CD8-positive, alpha-beta memory T cell (primary cell): ENCODE measurements at regions not wholly inside any gene's neighbourhood (a gene's known extent, or its start where the extent isn't known, plus 50 kb on each side); places are given as distances from the start of the nearest gene placed in this dataset.
"Not testable (repeated sequence)": the region's sequence is repeated elsewhere in the genome, so short reads cannot be mapped to it uniquely, and the experiment has no call there.

Experiments used
- CTCF ChIA-PET: fragments of 350-600 bp; sonication (Branson Sonifier 250); formaldehyde crosslinking; loops from one replicate; lab custom pipeline; 2021; ENCODE audit warnings: antibody characterized with exemption; lab: Charles Lee
- POLR2A ChIA-PET: fragments of 350-600 bp; sonication (Branson Sonifier 250); formaldehyde crosslinking; loops from one replicate; lab custom pipeline; 2021; ENCODE audit warnings: antibody characterized with exemption; lab: Charles Lee
- DNase-seq, 5 donors: peaks; one replicate each; pipeline versions ENCODE4 v3.0.0 to v3.0.0-alpha.2; 2020 to 2022; ENCODE audit warnings: mixed read lengths in 1 of 5
- H3K27ac ChIP-seq: one replicate; pipeline ENCODE4 v1.7.0; 2013; ENCODE audit warnings: low read depth, mild to moderate bottlenecking, low read length, moderate library complexity
- H3K27me3 ChIP-seq: 2 replicates; pipeline ENCODE4 v1.7.0; 2013; ENCODE audit warnings: low read length, mild to moderate bottlenecking; ENCODE audit not compliant: insufficient read depth, poor library complexity, severe bottlenecking
- H3K36me3 ChIP-seq: 2 replicates; pipeline ENCODE4 v1.7.0; 2013; ENCODE audit warnings: mild to moderate bottlenecking, low read length, moderate library complexity; ENCODE audit not compliant: insufficient read depth
- H3K4me1 ChIP-seq: 2 replicates; pipeline ENCODE4 v1.7.0; 2013; ENCODE audit warnings: mild to moderate bottlenecking, low read length, moderate library complexity; ENCODE audit not compliant: insufficient read depth
- H3K4me3 ChIP-seq: 2 replicates; pipeline ENCODE4 v1.7.0; 2013; ENCODE audit warnings: mild to moderate bottlenecking, low read length
- H3K9me3 ChIP-seq: 2 replicates; pipeline ENCODE4 v1.7.0; 2013; ENCODE audit warnings: mild to moderate bottlenecking, low read length
- H3K27ac Mint-ChIP-seq, 8 donors: one replicate each; pipeline ENCODE4 v1.8.0; 2020 to 2021; ENCODE audit warnings: mixed read lengths in 8 of 8, mild to moderate bottlenecking in 6 of 8, inconsistent platforms in 3 of 8, moderate library complexity in 3 of 8
- H3K27me3 Mint-ChIP-seq, 2 donors: one replicate each; pipeline ENCODE4 v1.8.0; 2020 to 2021; ENCODE audit warnings: mixed read lengths in 2 of 2, mild to moderate bottlenecking in 1 of 2, moderate library complexity in 1 of 2
- H3K36me3 Mint-ChIP-seq, 3 donors: one replicate each; pipeline ENCODE4 v1.8.0; 2020 to 2021; ENCODE audit warnings: mixed read lengths in 3 of 3, inconsistent platforms in 1 of 3, mild to moderate bottlenecking in 1 of 3
- H3K4me1 Mint-ChIP-seq, 3 donors: one replicate each; pipeline ENCODE4 v1.8.0; 2020 to 2021; ENCODE audit warnings: mixed read lengths in 3 of 3, inconsistent platforms in 1 of 3, mild to moderate bottlenecking in 1 of 3
- H3K4me3 Mint-ChIP-seq, 7 donors: one replicate each; pipeline ENCODE4 v1.8.0; 2020 to 2021; ENCODE audit warnings: mixed read lengths in 7 of 7, mild to moderate bottlenecking in 6 of 7, moderate library complexity in 4 of 7, inconsistent platforms in 2 of 7
- H3K9me3 Mint-ChIP-seq, 5 donors: one replicate each; pipeline ENCODE4 v1.8.0; 2020 to 2022; ENCODE audit warnings: mixed read lengths in 5 of 5, mild to moderate bottlenecking in 3 of 5, moderate library complexity in 2 of 5, inconsistent platforms in 1 of 5

GRCh38 chr3:178947738-178948137 is 123.9 kb downstream of the ZMAT3 start:
- Mint-ChIP-seq H3K27ac (no peak overlapping the region), H3K27me3 (peaks cover 0 to 1% of the 10 kb centered on the region in 2 donors), H3K36me3 (peaks cover 0 to 16% (median 0%) of the 10 kb centered on the region in 3 donors), H3K4me3 (no peak overlapping the region), H3K4me1 (no peaks in the 10 kb centered on the region), H3K9me3 (peaks cover 9 to 45% (median 15%) of the 10 kb centered on the region in 5 donors)
- Histone ChIP-seq H3K9me3 (no peaks in the 10 kb centered on the region), H3K27ac (no peak overlapping the region), H3K36me3 (no peaks in the 10 kb centered on the region), H3K27me3 (no peaks in the 10 kb centered on the region), H3K4me3 (no peak overlapping the region), H3K4me1 (no peaks in the 10 kb centered on the region)
- no peak for DNase-seq
- ChIA-PET POLR2A (no interaction called here), CTCF (no interaction called here)

DNA sequence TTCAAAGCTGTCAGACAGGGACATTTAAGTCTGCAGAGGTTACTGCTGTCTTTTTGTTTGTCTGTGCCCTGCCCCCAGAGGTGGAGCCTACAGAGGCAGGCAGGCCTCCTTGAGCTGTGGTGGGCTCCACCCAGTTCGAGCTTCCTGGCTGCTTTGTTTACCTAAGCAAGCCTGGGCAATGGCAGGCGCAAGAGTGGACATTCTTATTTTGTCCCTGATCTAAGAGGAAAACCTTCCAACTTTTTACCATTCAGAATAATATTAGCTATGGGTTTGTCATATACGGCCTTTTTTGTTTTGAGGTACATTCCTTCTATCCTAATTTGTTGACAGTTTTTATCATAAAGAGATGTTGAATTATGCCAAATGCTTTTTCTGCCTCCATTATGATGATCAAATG is 129.3 kb downstream of the ZMAT3 start:
- peaks cover 0 to 10% (median 0%) of the 10 kb centered on the region in 3 donors for H3K36me3 Mint-ChIP-seq
- H3K27ac ChIP-seq, POLR2A ChIA-PET, H3K4me3 Mint-ChIP-seq, H3K27me3 Mint-ChIP-seq, H3K4me1 ChIP-seq, H3K4me3 ChIP-seq, H3K36me3 ChIP-seq, H3K4me1 Mint-ChIP-seq, H3K27me3 ChIP-seq, CTCF ChIA-PET, DNase-seq, H3K9me3 ChIP-seq: not testable (repeated sequence)
- H3K9me3 Mint-ChIP-seq, result peaks cover 9 to 45% (median 21%) of the 10 kb centered on the region in 5 donors
- H3K27ac Mint-ChIP-seq, result peak overlapping the region in 1 of 8 donors; percentile 16

GRCh38 chr3:178930116-178930515 is 141.5 kb downstream of the ZMAT3 start:
- H3K9me3 ChIP-seq, result peaks cover 7% of the 10 kb centered on the region
- no peaks in the 10 kb centered on the region for H3K4me1 ChIP-seq
- H3K4me3 Mint-ChIP-seq, result no peak overlapping the region
- ChIA-PET CTCF (no interaction called here), POLR2A (no interaction called here)
- no peaks in the 10 kb centered on the region for H3K36me3 ChIP-seq
- H3K4me3 ChIP-seq, result no peak overlapping the region
- no peaks in the 10 kb centered on the region for H3K27me3 ChIP-seq
- H3K27ac ChIP-seq, result no peak overlapping the region
- DNase-seq, result no peak
- H3K36me3 Mint-ChIP-seq, result no peaks in the 10 kb centered on the region
- H3K27ac Mint-ChIP-seq, result no peak overlapping the region
- peaks cover 41 to 68% (median 57%) of the 10 kb centered on the region in 5 donors for H3K9me3 Mint-ChIP-seq
- no peaks in the 10 kb centered on the region for H3K4me1 Mint-ChIP-seq
- peaks cover 0 to under 1% of the 10 kb centered on the region in 2 donors for H3K27me3 Mint-ChIP-seq

- Histone ChIP-seq H3K4me3 (no peak overlapping the region), H3K4me1 (no peaks in the 10 kb centered on the region), H3K9me3 (no peaks in the 10 kb centered on the region), H3K27me3 (no peaks in the 10 kb centered on the region), H3K36me3 (no peaks in the 10 kb centered on the region), H3K27ac (no peak overlapping the region)
- H3K27ac Mint-ChIP-seq, result no peak overlapping the region
- H3K27me3 Mint-ChIP-seq, result peaks cover 1 to 9% of the 10 kb centered on the region in 2 donors
- ChIA-PET POLR2A (no interaction called here), CTCF (no interaction called here)
- peaks cover 17 to 41% (median 34%) of the 10 kb centered on the region in 5 donors for H3K9me3 Mint-ChIP-seq
- peaks cover 0 to 3% (median 0%) of the 10 kb centered on the region in 3 donors for H3K36me3 Mint-ChIP-seq
- no peaks in the 10 kb centered on the region for H3K4me1 Mint-ChIP-seq
- no peak overlapping the region for H3K4me3 Mint-ChIP-seq
- DNase-seq, result no peak
Measured at GRCh38 chr3:178916223-178916622, 155.4 kb downstream of the ZMAT3 start.

GRCh38 chr3:178915365-178915764 is 156.2 kb downstream of the ZMAT3 start:
- DNase-seq, result no peak
- Mint-ChIP-seq H3K27me3 (peaks cover 1 to 9% of the 10 kb centered on the region in 2 donors), H3K4me3 (no peak overlapping the region), H3K36me3 (peaks cover 0 to 3% (median 0%) of the 10 kb centered on the region in 3 donors), H3K27ac (no peak overlapping the region), H3K9me3 (peaks cover 17 to 41% (median 35%) of the 10 kb centered on the region in 5 donors), H3K4me1 (no peaks in the 10 kb centered on the region)
- H3K4me3 ChIP-seq, result no peak overlapping the region
- no peaks in the 10 kb centered on the region for H3K4me1 ChIP-seq
- no peaks in the 10 kb centered on the region for H3K27me3 ChIP-seq
- POLR2A ChIA-PET, result no interaction called here
- H3K9me3 ChIP-seq, result no peaks in the 10 kb centered on the region
- no peak overlapping the region for H3K27ac ChIP-seq
- CTCF ChIA-PET, result no interaction called here
- H3K36me3 ChIP-seq, result no peaks in the 10 kb centered on the region

GRCh38 chr3:178907081-178907480 is 164.5 kb downstream of the ZMAT3 start:
- ChIA-PET CTCF (no interaction called here), POLR2A (no interaction called here)
- H3K9me3 Mint-ChIP-seq, result peaks cover 0 to 4% (median 0%) of the 10 kb centered on the region in 5 donors
- no peaks in the 10 kb centered on the region for H3K4me1 ChIP-seq
- no peaks in the 10 kb centered on the region for H3K27me3 ChIP-seq
- H3K36me3 Mint-ChIP-seq, result no peaks in the 10 kb centered on the region
- H3K27ac ChIP-seq, result no peak overlapping the region
- H3K36me3 ChIP-seq, result no peaks in the 10 kb centered on the region
- H3K27ac Mint-ChIP-seq, result no peak overlapping the region
- H3K4me3 Mint-ChIP-seq, result no peak overlapping the region
- no peak for DNase-seq
- H3K4me1 Mint-ChIP-seq, result no peaks in the 10 kb centered on the region
- peaks cover 0 to 5% of the 10 kb centered on the region in 2 donors for H3K27me3 Mint-ChIP-seq
- H3K4me3 ChIP-seq, result no peak overlapping the region
- no peaks in the 10 kb centered on the region for H3K9me3 ChIP-seq

DNA sequence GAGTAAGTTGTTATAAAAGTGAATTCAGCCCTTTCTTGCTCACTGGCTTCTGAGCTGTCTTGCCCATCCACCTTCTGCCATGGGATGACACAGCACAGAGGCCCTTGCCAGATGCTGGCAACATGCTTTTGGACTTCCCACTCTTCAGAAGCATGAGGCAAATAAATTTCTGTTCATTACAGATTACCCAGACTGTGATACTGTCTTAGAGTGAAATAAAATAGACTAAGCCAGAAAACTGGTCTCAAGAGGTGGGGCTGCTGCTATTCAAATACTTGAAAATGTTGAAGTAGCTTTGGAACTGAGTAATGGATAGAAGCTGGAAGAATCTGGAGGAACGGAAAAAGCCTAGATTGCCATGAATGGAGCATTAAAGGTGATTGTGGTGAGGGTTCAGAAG is 170.4 kb downstream of the ZMAT3 start:
- Histone ChIP-seq H3K4me3 (no peak overlapping the region), H3K4me1 (no peaks in the 10 kb centered on the region), H3K9me3 (no peaks in the 10 kb centered on the region), H3K27me3 (no peaks in the 10 kb centered on the region), H3K36me3 (no peaks in the 10 kb centered on the region), H3K27ac (no peak overlapping the region)
- H3K36me3 Mint-ChIP-seq, result no peaks in the 10 kb centered on the region
- peaks cover 0 to 2% (median 0%) of the 10 kb centered on the region in 5 donors for H3K9me3 Mint-ChIP-seq
- H3K27me3 Mint-ChIP-seq, result no peaks in the 10 kb centered on the region
- ChIA-PET POLR2A (no interaction called here), CTCF (no interaction called here)
- H3K4me1 Mint-ChIP-seq, result no peaks in the 10 kb centered on the region
- no peak overlapping the region for H3K27ac Mint-ChIP-seq
- DNase-seq, result no peak
- no peak overlapping the region for H3K4me3 Mint-ChIP-seq

- no peak for DNase-seq
- H3K9me3 ChIP-seq, result no peaks in the 10 kb centered on the region
- Mint-ChIP-seq H3K4me3 (no peak overlapping the region), H3K4me1 (no peaks in the 10 kb centered on the region), H3K36me3 (no peaks in the 10 kb centered on the region), H3K9me3 (peaks cover 0 to 4% (median 0%) of the 10 kb centered on the region in 5 donors), H3K27ac (no peak overlapping the region), H3K27me3 (no peaks in the 10 kb centered on the region)
- no peak overlapping the region for H3K27ac ChIP-seq
- H3K27me3 ChIP-seq, result no peaks in the 10 kb centered on the region
- H3K36me3 ChIP-seq, result no peaks in the 10 kb centered on the region
- CTCF ChIA-PET, result no interaction called here
- POLR2A ChIA-PET, result no interaction called here
- no peak overlapping the region for H3K4me3 ChIP-seq
- H3K4me1 ChIP-seq, result no peaks in the 10 kb centered on the region
Measured at GRCh38 chr3:178900029-178900646, 171.5 kb downstream of the ZMAT3 start.
